K562 (cell line): ENCODE measurements at regions not wholly inside any gene's neighbourhood (a gene's known extent, or its start where the extent isn't known, plus 50 kb on each side); places are given as distances from the start of the nearest gene placed in this dataset.

Experiments used
- ATAC-seq: fragments of 200-7000 bp; cut with Tn5 transposase; 3 replicates; pipeline ENCODE4 v1.9.1; 2020; ENCODE audit warnings: moderate library complexity
- BruUV-seq: library from RNA; stranded (reverse); fragments of 400-500 nt; replicated peaks from 2 replicates; lab custom pipeline; 2021; lab: Mats Ljungman, UMichigan
- CTCF ChIA-PET: fragments of 300-600 bp; formaldehyde crosslinking; extraction: SDS; loops from one replicate; lab custom pipeline; 2021; ENCODE audit warnings: low intra/inter-chr PET ratio; lab: Yijun Ruan, JAX
- POLR2A ChIA-PET: fragments of 300-600, 350-650 bp; sonication (Branson Sonifier 250); formaldehyde crosslinking; extraction: SDS; loops from one replicate; lab custom pipeline; 2021; ENCODE audit warnings: antibody characterized with exemption, inconsistent platforms; lab: Yijun Ruan, JAX
- DNase-seq, 4 experiments: peaks; one replicate each; pipeline versions ENCODE4 v3.0.0 to v3.0.0-alpha.2; 2011 to 2018; ENCODE audit warnings: low spot score in 3 of 4, mixed read lengths in 3 of 4; ENCODE audit errors: extremely low read depth in 1 of 4
- FAIRE-seq: peaks from 2 replicates; lab custom pipeline; 2011; peaks lifted over from hg19 to GRCh38; lab: Jason Lieb, UNC
- H2AFZ ChIP-seq: 2 replicates; pipeline ENCODE4 v1.6.0; 2011; ENCODE audit warnings: low read depth, low read length, control low read depth, inconsistent platforms
- H3K27ac ChIP-seq: fragments of 200-600 bp; 3 replicates; pipeline ENCODE4 v1.8.0; 2011; ENCODE audit warnings: low read depth, mild to moderate bottlenecking, control low read depth, inconsistent platforms, low read length, moderate library complexity, mixed read lengths; ENCODE audit errors: extremely low read depth
- H3K27me3 ChIP-seq, 2 experiments: fragments of 300-600 bp in 1 of 2; 2 replicates in 1 of 2; 3 replicates in 1 of 2; pipeline versions ENCODE4 v1.6.0 to v1.8.0; 2011; ENCODE audit warnings: inconsistent platforms in 2 of 2, low read length in 2 of 2, mild to moderate bottlenecking in 1 of 2, mixed read lengths in 1 of 2, moderate library complexity in 1 of 2; ENCODE audit not compliant: control insufficient read depth in 2 of 2, insufficient read depth in 2 of 2
- H3K36me3 ChIP-seq: fragments of 300-600 bp; 3 replicates; pipeline ENCODE4 v1.8.0; 2011; ENCODE audit warnings: mild to moderate bottlenecking, low read length, inconsistent platforms; ENCODE audit not compliant: control insufficient read depth, insufficient read depth
- H3K4me1 ChIP-seq, 2 experiments: fragments of 200-600 bp in 1 of 2; replicated peaks in 1 of 2; 2 replicates in 1 of 2; 3 replicates in 1 of 2; pipeline versions ENCODE4 v1.5.1 to v1.8.0; 2011; ENCODE audit warnings: inconsistent platforms in 2 of 2, low read length in 2 of 2, mild to moderate bottlenecking in 1 of 2, mixed read lengths in 1 of 2, moderate library complexity in 1 of 2; ENCODE audit not compliant: control insufficient read depth in 2 of 2, insufficient read depth in 2 of 2
- H3K4me2 ChIP-seq: 2 replicates; pipeline ENCODE4 v1.6.1; 2011; ENCODE audit warnings: low read length, control low read depth, inconsistent platforms, mixed read lengths; ENCODE audit not compliant: insufficient read depth
- H3K4me3 ChIP-seq: fragments of 200-600 bp; sonication (generic), shearing (Covaris generic); 2 replicates; pipeline ENCODE4 v1.5.1; 2016; ENCODE audit warnings: control low read depth, inconsistent platforms
- H3K79me2 ChIP-seq: fragments of 200-600 bp; 3 replicates; pipeline ENCODE4 v1.8.0; 2011; ENCODE audit warnings: low read length, inconsistent platforms; ENCODE audit not compliant: control insufficient read depth, insufficient read depth
- H3K9ac ChIP-seq, 2 experiments: 2 replicates each; pipeline versions ENCODE4 v1.6.0 to v1.6.1; 2011; ENCODE audit warnings: low read depth in 2 of 2, low read length in 2 of 2, control low read depth in 1 of 2, inconsistent platforms in 1 of 2, mild to moderate bottlenecking in 1 of 2, mixed read lengths in 1 of 2; ENCODE audit not compliant: insufficient read depth in 1 of 2
- H3K9me1 ChIP-seq: one replicate; pipeline ENCODE4 v1.6.0; 2011; ENCODE audit warnings: inconsistent platforms, mild to moderate bottlenecking, low read length, moderate library complexity; ENCODE audit not compliant: control insufficient read depth, insufficient read depth
- H3K9me3 ChIP-seq: replicated peaks from 2 replicates; pipeline ENCODE4 v1.5.1; 2011; ENCODE audit warnings: low read depth, low read length, inconsistent platforms; ENCODE audit not compliant: control insufficient read depth, insufficient read depth
- H4K20me1 ChIP-seq: replicated peaks from 2 replicates; pipeline ENCODE4 v1.6.1; 2011; ENCODE audit warnings: low read length, inconsistent platforms, mixed read lengths; ENCODE audit not compliant: control insufficient read depth, insufficient read depth
- BDP1 ChIP-seq: IDR thresholded peaks from 3 replicates; pipeline ENCODE4 v1.6.1; 2011; ENCODE audit not compliant: insufficient read length, insufficient read depth
- CEBPB ChIP-seq: fragments of 450-650 bp; IDR thresholded peaks from 2 replicates; pipeline ENCODE4 v1.6.1; 2016; ENCODE audit warnings: missing genetic modification characterization, missing compliant biosample characterization
- CTCF ChIP-seq, 3 experiments: IDR thresholded peaks in 2 of 3; conservative IDR thresholded peaks in 1 of 3; 2 replicates each; pipeline ENCODE4 v1.5.1; 2011 to 2012; ENCODE audit warnings: low read length in 3 of 3, mild to moderate bottlenecking in 3 of 3, control low read depth in 2 of 3, improper control_type of control experiment in 1 of 3, inconsistent platforms in 1 of 3, low read depth in 1 of 3, mixed read lengths in 1 of 3, moderate library complexity in 1 of 3; ENCODE audit not compliant: insufficient read depth in 2 of 3
- FOSL1 ChIP-seq: fragments of 200-800 bp; sonication (Bioruptor generic); conservative IDR thresholded peaks from 2 replicates; pipeline ENCODE4 v1.6.1; 2016; ENCODE audit warnings: missing genetic modification characterization, missing compliant biosample characterization
- GABPB2 ChIP-seq: fragments of 250-450 bp; sonication (Bioruptor Pico); conservative IDR thresholded peaks from 2 replicates; pipeline ENCODE4 v1.5.1; 2021; ENCODE audit warnings: mild to moderate bottlenecking
- NR2C1 ChIP-seq, 2 experiments: fragments of 450-650 bp; IDR thresholded peaks; 2 replicates each; pipeline ENCODE4 v1.6.1; 2017; ENCODE audit warnings: mild to moderate bottlenecking in 2 of 2, antibody characterized with exemption in 1 of 2, inconsistent platforms in 1 of 2, missing compliant biosample characterization in 1 of 2, missing genetic modification characterization in 1 of 2
- PBX2 ChIP-seq, 2 experiments: IDR thresholded peaks in 1 of 2; conservative IDR thresholded peaks in 1 of 2; 2 replicates each; pipeline ENCODE4 v1.6.1; 2016; ENCODE audit warnings: low read depth in 2 of 2, mild to moderate bottlenecking in 1 of 2, missing compliant biosample characterization in 1 of 2, missing genetic modification characterization in 1 of 2, moderate library complexity in 1 of 2
- PYGO2 ChIP-seq: fragments of 450-650 bp; IDR thresholded peaks from 2 replicates; pipeline ENCODE4 v1.6.1; 2016; ENCODE audit warnings: mild to moderate bottlenecking, missing genetic modification characterization, moderate library complexity, missing compliant biosample characterization
- ZEB2 ChIP-seq: fragments of 450-650 bp; IDR thresholded peaks from 2 replicates; pipeline ENCODE4 v1.6.1; 2016
- ZNF124 ChIP-seq: sonication (generic); formaldehyde crosslinking; IDR thresholded peaks from 2 replicates; pipeline ENCODE4 v1.8.1; 2022; ENCODE audit warnings: missing genetic modification reagents
- ZNF778 ChIP-seq: fragments of 450-650 bp; formaldehyde crosslinking; IDR thresholded peaks from 2 replicates; pipeline ENCODE4 v1.4.0; 2020; ENCODE audit warnings: mild to moderate bottlenecking, moderate library complexity
- WGBS: fragments of 100-300 bp; shearing (Covaris generic); methylation state at CpG from one replicate; pipeline ENCODE4 v1.1.6; 2016; ENCODE audit warnings: low coverage, mixed read lengths; ENCODE audit not compliant: insufficient coverage; ENCODE audit errors: missing lambda C conversion rate; 5-methylcytosine and 5-hydroxymethylcytosine counted together
- in situ Hi-C: fragments of 300-500 bp; cut with MboI; formaldehyde crosslinking; loops from 4 replicates; pipeline ENCODE4 v1.15.0; 2018; ENCODE audit warnings: inconsistent platforms, mixed read lengths
- intact Hi-C: fragments of 100-400 bp; cut with micrococcal nuclease; formaldehyde crosslinking; loops from 2 replicates; pipeline ENCODE4 v1.14.2; 2022

DNA sequence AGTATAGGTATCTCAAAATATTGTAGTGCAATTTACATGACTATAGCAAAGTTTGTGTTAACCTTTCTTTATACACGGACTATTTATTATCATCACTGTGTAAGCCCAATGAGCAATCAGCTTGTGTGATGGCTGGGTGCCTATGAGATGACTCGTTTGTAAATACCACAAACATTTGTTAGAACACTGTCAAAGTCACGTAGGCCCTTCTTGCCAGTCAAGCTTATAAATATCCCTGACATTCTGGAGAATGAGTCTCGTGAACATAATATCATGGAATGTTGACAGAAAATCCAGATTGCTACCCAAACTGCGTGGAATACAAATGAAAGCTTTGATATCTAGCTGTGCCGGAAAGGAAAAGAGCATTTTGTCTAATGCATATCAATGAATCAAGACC lies 648.3 kb upstream of the MDGA2 start:
- WGBS: 0% methylated on average over 5 of the region's 6 CpGs
- in situ Hi-C loops (no loop called here), intact Hi-C loops (no loop called here)
- CTCF ChIA-PET: no interaction called here
- Histone ChIP-seq H3K4me1 (no peaks in the 10 kb centered on the region), H3K27me3 (no peaks in the 10 kb centered on the region), H2AFZ (no peak overlapping the region), H3K9me1 (no peaks in the 10 kb centered on the region), H3K4me3 (no peak overlapping the region), H3K36me3 (no peaks in the 10 kb centered on the region), H3K4me2 (no peak overlapping the region), H3K79me2 (no peaks in the 10 kb centered on the region), H3K27ac (no peak overlapping the region), H3K9ac (no peak overlapping the region), H3K9me3 (no peaks in the 10 kb centered on the region), H4K20me1 (no peaks in the 10 kb centered on the region)
- no peak for DNase-seq
- ATAC-seq: no peak
- no TSS peak for BruUV-seq
- POLR2A ChIA-PET: no interaction called here
- TF ChIP-seq PBX2 (CRISPR knock-in tag; IDR thresholded peaks at IDR 0.05; ENCODE audit: low read depth) (no peak), PBX2 (tag; conservative IDR thresholded peaks at IDR 0.05; ENCODE audit: low read depth) (no peak), ZNF778 (no peak), CEBPB (no peak), PYGO2 (tag) (no peak), ZEB2 (no peak), BDP1 (no peak), NR2C1 (IDR thresholded peaks at IDR 0.05) (no peak), NR2C1 (tag; IDR thresholded peaks at IDR 0.05) (no peak), ZNF124 (no peak), FOSL1 (no peak), CTCF (IDR thresholded peaks at IDR 0.05 in 2 of 3, conservative IDR thresholded peaks at IDR 0.05 in 1 of 3; ENCODE audit: insufficient read depth in 2 of 3, low read depth in 1 of 3, low read length in 3 of 3) (no peak), GABPB2 (no peak)
- no peak for FAIRE-seq
